ENCODE measurements at regions not wholly inside any gene's neighbourhood (a gene's known extent, or its start where the extent isn't known, plus 50 kb on each side); places are given as distances from the start of the nearest gene placed in this dataset.

- TF ChIP-seq, protein P1, sequence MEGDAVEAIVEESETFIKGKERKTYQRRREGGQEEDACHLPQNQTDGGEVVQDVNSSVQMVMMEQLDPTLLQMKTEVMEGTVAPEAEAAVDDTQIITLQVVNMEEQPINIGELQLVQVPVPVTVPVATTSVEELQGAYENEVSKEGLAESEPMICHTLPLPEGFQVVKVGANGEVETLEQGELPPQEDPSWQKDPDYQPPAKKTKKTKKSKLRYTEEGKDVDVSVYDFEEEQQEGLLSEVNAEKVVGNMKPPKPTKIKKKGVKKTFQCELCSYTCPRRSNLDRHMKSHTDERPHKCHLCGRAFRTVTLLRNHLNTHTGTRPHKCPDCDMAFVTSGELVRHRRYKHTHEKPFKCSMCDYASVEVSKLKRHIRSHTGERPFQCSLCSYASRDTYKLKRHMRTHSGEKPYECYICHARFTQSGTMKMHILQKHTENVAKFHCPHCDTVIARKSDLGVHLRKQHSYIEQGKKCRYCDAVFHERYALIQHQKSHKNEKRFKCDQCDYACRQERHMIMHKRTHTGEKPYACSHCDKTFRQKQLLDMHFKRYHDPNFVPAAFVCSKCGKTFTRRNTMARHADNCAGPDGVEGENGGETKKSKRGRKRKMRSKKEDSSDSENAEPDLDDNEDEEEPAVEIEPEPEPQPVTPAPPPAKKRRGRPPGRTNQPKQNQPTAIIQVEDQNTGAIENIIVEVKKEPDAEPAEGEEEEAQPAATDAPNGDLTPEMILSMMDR (IDR thresholded peaks at IDR 0.05; ENCODE audit: low read depth, low read length, missing input control), result no peak
- TF ChIP-seq SP1 (IDR thresholded peaks at IDR 0.05), result no peak
- TF ChIP-seq ZBTB33 (IDR thresholded peaks at IDR 0.05), result no peak
Measured at GRCh38 chr17:72182371-72182873, 61.6 kb downstream of the SOX9 start (continued).

GRCh38 chr17:72183194-72183685, 62.4 kb downstream of the SOX9 start:
- no peak for DNase-seq (ENCODE audit: low spot score)
- Histone ChIP-seq H3K9me3 (ENCODE audit: control insufficient read depth in 4 of 4, low read length in 3 of 4) (no peaks in the 10 kb centered on the region), H3K36me3 (ENCODE audit: control insufficient read depth in 4 of 4, insufficient read depth in 3 of 4, low read depth in 1 of 4, low read length in 3 of 4) (no peaks in the 10 kb centered on the region), H3K4me1 (ENCODE audit: control insufficient read depth in 4 of 4, insufficient read depth in 4 of 4, low read length in 3 of 4) (peaks cover 7 to 14% (median 11%) of the 10 kb centered on the region in 4 donors), H3K27me3 (ENCODE audit: control insufficient read depth in 4 of 4, insufficient read depth in 4 of 4, low read length in 3 of 4) (peaks cover 0 to 3% (median 0%) of the 10 kb centered on the region in 4 donors), H3K9ac (ENCODE audit: low read depth in 1 of 2, low read length in 2 of 2) (no peak overlapping the region), H3K27ac (ENCODE audit: low read depth in 1 of 2, low read length in 2 of 2) (no peak overlapping the region), H3K4me3 (ENCODE audit: low read depth in 1 of 3, low read length in 3 of 3) (no peak overlapping the region)
- 46% methylated on average over 4 of the region's 4 CpGs for WGBS
- TF ChIP-seq GABPA (IDR thresholded peaks at IDR 0.05 in 1 of 2, conservative IDR thresholded peaks at IDR 0.05 in 1 of 2), result no peak
- peak; percentile 34 to 52 for TF ChIP-seq HNF4A (conservative IDR thresholded peaks at IDR 0.05)
- no peak for TF ChIP-seq NR2F2 (IDR thresholded peaks at IDR 0.05)
- no peak for TF ChIP-seq EGR1 (IDR thresholded peaks at IDR 0.05; ENCODE audit: low read depth in 2 of 2)
- no peak for TF ChIP-seq HNF4G (IDR thresholded peaks at IDR 0.05)
- peak; percentile 41 for TF ChIP-seq YY1 (IDR thresholded peaks at IDR 0.05)
- TF ChIP-seq, protein P1 (IDR thresholded peaks at IDR 0.05; ENCODE audit: low read depth, low read length, missing input control), result no peak
- TF ChIP-seq MAX (IDR thresholded peaks at IDR 0.05), result peak; percentile 49
- no peak for TF ChIP-seq SP1 (IDR thresholded peaks at IDR 0.05)
- TF ChIP-seq REST (IDR thresholded peaks at IDR 0.05), result no peak
- TF ChIP-seq JUND (IDR thresholded peaks at IDR 0.05), result peak in 1 of 2 donors; percentile 36
- no peak for TF ChIP-seq FOXA1 (IDR thresholded peaks at IDR 0.05)
- TF ChIP-seq RAD21 (IDR thresholded peaks at IDR 0.05), result peak in 1 of 2 donors; percentile 22
- TF ChIP-seq ZBTB33 (IDR thresholded peaks at IDR 0.05), result no peak
- TF ChIP-seq FOXA2 (IDR thresholded peaks at IDR 0.05), result no peak
- peak; percentile 40 to 66 for TF ChIP-seq RXRA (IDR thresholded peaks at IDR 0.05)

All from liver (tissue), 8 donors.